ENCODE measurements at regions not wholly inside any gene's neighbourhood (a gene's known extent, or its start where the extent isn't known, plus 50 kb on each side); places are given as distances from the start of the nearest gene placed in this dataset.
A peak's percentile ranks its signal among the peaks of the same experiment; 100 is the strongest.

DNA sequence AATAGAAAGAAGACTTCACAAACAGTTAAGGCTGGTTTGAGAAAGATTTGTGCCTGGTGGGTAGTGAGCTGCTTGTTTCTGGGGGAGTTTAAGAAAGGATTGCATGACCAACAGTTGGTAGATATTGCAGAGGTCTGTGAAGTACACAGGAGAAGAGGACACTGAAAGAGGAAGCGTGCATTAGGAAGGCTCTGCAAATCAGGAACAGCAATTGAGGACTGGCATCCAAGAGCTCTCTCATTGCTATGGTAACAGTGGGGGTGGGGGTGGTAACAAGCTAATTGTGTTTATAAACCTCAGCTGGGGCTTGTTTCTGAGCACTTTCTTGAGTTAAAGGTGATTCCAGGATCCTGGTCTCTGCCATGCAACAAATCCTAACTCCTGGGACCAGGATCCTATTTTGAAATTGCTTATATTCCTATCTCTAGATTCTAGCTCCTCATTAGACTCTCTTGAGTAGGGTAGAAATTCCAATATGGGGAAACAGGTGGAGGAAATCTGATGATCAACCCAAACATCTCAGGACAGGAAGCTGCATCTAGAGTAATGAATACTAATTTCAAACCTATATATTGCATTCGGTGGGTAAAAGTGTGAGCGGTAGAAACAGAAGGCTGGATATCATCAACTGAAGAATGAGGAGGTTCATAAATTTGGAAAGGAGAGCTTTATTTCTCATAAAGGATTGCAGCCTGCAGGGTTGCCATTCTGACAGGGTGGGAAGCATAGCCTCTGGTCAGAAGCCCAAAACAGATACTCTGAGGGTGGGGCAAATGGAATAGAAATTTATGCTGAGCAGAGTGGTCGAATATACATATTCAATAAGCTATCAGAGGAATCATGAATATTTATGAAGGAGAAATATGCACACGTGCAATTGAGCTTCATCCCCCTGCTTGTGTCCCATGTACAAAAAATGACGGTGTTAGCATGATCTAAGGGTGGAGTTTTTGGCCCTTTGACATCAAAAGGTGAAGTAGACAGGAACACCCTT lies 79.4 kb downstream of the PTTG1 start:
- H2AFZ ChIP-seq (ENCODE audit: low read depth, low read length): no peak overlapping the region
- H3K4me3 Mint-ChIP-seq (ENCODE audit: unreplicated experiment): no peak overlapping the region
- H3K4me1 Mint-ChIP-seq (ENCODE audit: low read depth, unreplicated experiment): peaks cover 6% of the 10 kb centered on the region
- H3K27ac ChIP-seq (ENCODE audit: low read depth, low read length): no peak overlapping the region
- H3K79me2 ChIP-seq (ENCODE audit: insufficient read depth, low read length): no peaks in the 10 kb centered on the region
- no peaks in the 10 kb centered on the region for H3K27me3 Mint-ChIP-seq (ENCODE audit: low read depth, unreplicated experiment)
- DNase-seq (ENCODE audit: low read depth) (no peak), FAIRE-seq (no peak)
- no peak overlapping the region for H3K4me2 ChIP-seq (ENCODE audit: low read length)
- H3K9me3 Mint-ChIP-seq (ENCODE audit: unreplicated experiment): no peaks in the 10 kb centered on the region
- H3K9me3 ChIP-seq (ENCODE audit: insufficient read depth, low read depth, low read length): no peaks in the 10 kb centered on the region
- no peaks in the 10 kb centered on the region for H3K4me1 ChIP-seq (ENCODE audit: insufficient read depth, low read length)
- H3K27ac Mint-ChIP-seq (ENCODE audit: unreplicated experiment): no peak overlapping the region
- no peak overlapping the region for H3K4me3 ChIP-seq (ENCODE audit: insufficient read depth, low read depth, low read length)
- H4K20me1 ChIP-seq (ENCODE audit: insufficient read depth, low read length): no peaks in the 10 kb centered on the region
- no peaks in the 10 kb centered on the region for H3K36me3 ChIP-seq (ENCODE audit: insufficient read depth, low read length)
- no peak for TF ChIP-seq EZH2 (IDR thresholded peaks at IDR 0.05; ENCODE audit: insufficient read depth, low read length)
- no peaks in the 10 kb centered on the region for H3K27me3 ChIP-seq (ENCODE audit: insufficient read depth, low read length)
- no peaks in the 10 kb centered on the region for H3K36me3 Mint-ChIP-seq (ENCODE audit: low read depth, unreplicated experiment)
- H3K9ac ChIP-seq (ENCODE audit: low read length): no peak overlapping the region

DNA sequence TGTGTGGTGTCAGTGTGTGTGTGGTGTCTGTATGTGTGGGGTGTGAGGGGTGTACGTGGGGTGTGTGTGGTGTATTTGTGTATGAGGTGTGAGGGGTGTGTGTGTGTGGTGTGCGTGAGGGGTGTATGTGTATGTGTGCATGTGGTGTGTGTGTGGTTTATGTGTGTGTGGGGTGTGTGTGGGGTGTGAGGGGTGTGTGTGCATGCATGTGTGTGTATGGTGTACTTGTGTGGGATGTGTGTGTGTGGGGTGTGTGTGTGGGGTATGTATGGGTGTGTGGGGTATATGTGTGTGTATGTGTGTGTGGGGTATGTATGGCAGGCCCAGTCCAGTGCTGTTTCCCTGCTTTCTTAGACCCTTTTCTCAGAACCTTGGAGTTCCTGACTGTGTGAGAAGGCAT lies 83.3 kb downstream of the PTTG1 start:
- Histone ChIP-seq H3K4me2 (ENCODE audit: low read length) (no peak overlapping the region), H2AFZ (ENCODE audit: low read depth, low read length) (no peak overlapping the region), H3K4me3 (ENCODE audit: insufficient read depth, low read depth, low read length) (no peak overlapping the region), H3K27me3 (ENCODE audit: insufficient read depth, low read length) (no peaks in the 10 kb centered on the region), H3K9ac (ENCODE audit: low read length) (no peak overlapping the region), H3K4me1 (ENCODE audit: insufficient read depth, low read length) (peaks cover 20% of the 10 kb centered on the region), H3K9me3 (ENCODE audit: insufficient read depth, low read depth, low read length) (no peaks in the 10 kb centered on the region), H3K27ac (ENCODE audit: low read depth, low read length) (no peak overlapping the region), H3K79me2 (ENCODE audit: insufficient read depth, low read length) (no peaks in the 10 kb centered on the region), H3K36me3 (ENCODE audit: insufficient read depth, low read length) (no peaks in the 10 kb centered on the region), H4K20me1 (ENCODE audit: insufficient read depth, low read length) (no peaks in the 10 kb centered on the region)
- Mint-ChIP-seq H3K4me1 (ENCODE audit: low read depth, unreplicated experiment) (peaks cover 18% of the 10 kb centered on the region), H3K9me3 (ENCODE audit: unreplicated experiment) (no peaks in the 10 kb centered on the region), H3K27ac (ENCODE audit: unreplicated experiment) (no peak overlapping the region), H3K27me3 (ENCODE audit: low read depth, unreplicated experiment) (peaks cover 2% of the 10 kb centered on the region), H3K4me3 (ENCODE audit: unreplicated experiment) (no peak overlapping the region), H3K36me3 (ENCODE audit: low read depth, unreplicated experiment) (no peaks in the 10 kb centered on the region)
- TF ChIP-seq, protein P1, sequence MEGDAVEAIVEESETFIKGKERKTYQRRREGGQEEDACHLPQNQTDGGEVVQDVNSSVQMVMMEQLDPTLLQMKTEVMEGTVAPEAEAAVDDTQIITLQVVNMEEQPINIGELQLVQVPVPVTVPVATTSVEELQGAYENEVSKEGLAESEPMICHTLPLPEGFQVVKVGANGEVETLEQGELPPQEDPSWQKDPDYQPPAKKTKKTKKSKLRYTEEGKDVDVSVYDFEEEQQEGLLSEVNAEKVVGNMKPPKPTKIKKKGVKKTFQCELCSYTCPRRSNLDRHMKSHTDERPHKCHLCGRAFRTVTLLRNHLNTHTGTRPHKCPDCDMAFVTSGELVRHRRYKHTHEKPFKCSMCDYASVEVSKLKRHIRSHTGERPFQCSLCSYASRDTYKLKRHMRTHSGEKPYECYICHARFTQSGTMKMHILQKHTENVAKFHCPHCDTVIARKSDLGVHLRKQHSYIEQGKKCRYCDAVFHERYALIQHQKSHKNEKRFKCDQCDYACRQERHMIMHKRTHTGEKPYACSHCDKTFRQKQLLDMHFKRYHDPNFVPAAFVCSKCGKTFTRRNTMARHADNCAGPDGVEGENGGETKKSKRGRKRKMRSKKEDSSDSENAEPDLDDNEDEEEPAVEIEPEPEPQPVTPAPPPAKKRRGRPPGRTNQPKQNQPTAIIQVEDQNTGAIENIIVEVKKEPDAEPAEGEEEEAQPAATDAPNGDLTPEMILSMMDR (IDR thresholded peaks at IDR 0.05; ENCODE audit: insufficient read depth, low read depth, low read length): no peak
- no peak for TF ChIP-seq EZH2 (IDR thresholded peaks at IDR 0.05; ENCODE audit: insufficient read depth, low read length)
- no peak for DNase-seq (ENCODE audit: low read depth)
- no peak for FAIRE-seq

DNA sequence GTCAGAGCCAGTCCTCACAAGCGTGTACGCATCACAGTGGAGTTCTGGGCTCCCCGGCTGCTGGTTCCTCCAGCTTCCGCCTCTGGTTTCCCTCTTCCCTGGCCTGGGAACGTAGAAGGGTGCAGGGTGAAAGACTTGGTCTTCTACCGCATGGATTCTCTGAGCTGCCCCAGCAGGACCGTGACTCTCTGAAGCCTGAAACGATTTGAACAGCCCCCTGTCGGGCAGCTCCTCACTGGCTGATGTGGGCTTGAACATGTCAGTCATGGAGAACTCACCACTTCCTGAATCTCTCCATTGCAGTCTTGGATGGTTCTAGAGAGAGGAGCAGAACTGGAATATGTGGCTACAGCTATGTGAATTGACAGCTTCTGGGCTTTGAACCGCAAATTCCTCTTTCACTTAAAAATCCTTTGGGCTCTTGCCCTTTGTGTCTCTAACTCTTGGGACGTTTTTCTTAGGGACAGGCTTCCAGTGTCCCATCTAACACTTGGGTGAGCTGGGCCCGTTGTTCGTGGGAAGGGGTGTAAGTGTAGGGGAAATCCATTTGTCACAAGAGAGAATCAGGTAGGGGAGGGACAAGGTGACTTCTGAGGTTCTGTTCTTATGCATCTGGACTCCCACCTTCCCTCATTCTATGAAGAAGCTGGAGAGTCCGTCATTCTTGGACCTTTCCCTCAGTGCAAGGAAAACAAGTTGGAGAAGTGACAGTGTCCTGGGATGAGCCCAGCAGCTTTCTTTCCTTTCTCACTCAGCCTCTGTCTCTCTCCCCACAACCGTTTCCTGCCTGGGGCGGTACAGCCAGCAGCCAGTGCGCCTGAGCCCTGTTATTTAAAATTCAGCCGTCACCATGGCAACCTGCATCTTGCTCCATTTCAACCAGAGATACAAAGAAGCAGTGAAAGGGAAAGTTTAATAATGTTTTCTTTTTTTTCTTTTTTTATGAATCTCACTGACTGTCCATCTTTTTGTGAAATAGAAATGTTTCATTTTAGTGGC lies 84.7 kb downstream of the PTTG1 start:
- H4K20me1 ChIP-seq (ENCODE audit: insufficient read depth, low read length): no peaks in the 10 kb centered on the region
- H3K4me1 ChIP-seq (ENCODE audit: insufficient read depth, low read length): peaks cover 20% of the 10 kb centered on the region
- TF ChIP-seq, protein P1 (IDR thresholded peaks at IDR 0.05; ENCODE audit: insufficient read depth, low read depth, low read length): no peak
- TF ChIP-seq EZH2 (IDR thresholded peaks at IDR 0.05; ENCODE audit: insufficient read depth, low read length): no peak
- H3K9ac ChIP-seq (ENCODE audit: low read length): peak overlapping the region; percentile 42
- no peaks in the 10 kb centered on the region for H3K9me3 Mint-ChIP-seq (ENCODE audit: unreplicated experiment)
- H3K27me3 ChIP-seq (ENCODE audit: insufficient read depth, low read length): no peaks in the 10 kb centered on the region
- peaks cover 18% of the 10 kb centered on the region for H3K4me1 Mint-ChIP-seq (ENCODE audit: low read depth, unreplicated experiment)
- H3K27ac ChIP-seq (ENCODE audit: low read depth, low read length): peak overlapping the region; percentile 63
- no peaks in the 10 kb centered on the region for H3K36me3 Mint-ChIP-seq (ENCODE audit: low read depth, unreplicated experiment)
- no peak overlapping the region for H3K4me3 ChIP-seq (ENCODE audit: insufficient read depth, low read depth, low read length)
- H3K4me2 ChIP-seq (ENCODE audit: low read length): peak overlapping the region; percentile 79
- no peak for FAIRE-seq
- H3K79me2 ChIP-seq (ENCODE audit: insufficient read depth, low read length): no peaks in the 10 kb centered on the region
- H3K27me3 Mint-ChIP-seq (ENCODE audit: low read depth, unreplicated experiment): peaks cover 4% of the 10 kb centered on the region
- H2AFZ ChIP-seq (ENCODE audit: low read depth, low read length): peak overlapping the region; percentile 67
- no peak overlapping the region for H3K4me3 Mint-ChIP-seq (ENCODE audit: unreplicated experiment)
- H3K9me3 ChIP-seq (ENCODE audit: insufficient read depth, low read depth, low read length): no peaks in the 10 kb centered on the region
- peak overlapping the region; percentile 11 for H3K27ac Mint-ChIP-seq (ENCODE audit: unreplicated experiment)
- peak; percentile 43 for DNase-seq (ENCODE audit: low read depth)
- H3K36me3 ChIP-seq (ENCODE audit: insufficient read depth, low read length): no peaks in the 10 kb centered on the region

All from astrocyte (in vitro differentiated cells and primary cell).